ENCODE measurements at regions not wholly inside any gene's neighbourhood (a gene's known extent, or its start where the extent isn't known, plus 50 kb on each side); places are given as distances from the start of the nearest gene placed in this dataset.
A peak's percentile ranks its signal among the peaks of the same experiment; 100 is the strongest.

GRCh38 chr12:58176296-58176869, 235.0 kb downstream of the ATP23 start:
- dilution Hi-C loops (cut with HindIII; ENCODE audit: low sequenced_read_pairs, unreplicated experiment), result no loop called here
- Histone ChIP-seq H3K27ac (ENCODE audit: insufficient read depth, low read length) (no peak overlapping the region), H3K36me3 (ENCODE audit: control insufficient read depth, insufficient read depth, low read length) (no peaks in the 10 kb centered on the region), H2AK5ac (ENCODE audit: low read depth, low read length) (no peak overlapping the region), H4K91ac (ENCODE audit: insufficient read depth, low read depth, low read length) (no peak overlapping the region; the same call in 1 of the 2 replicates), H2BK120ac (ENCODE audit: low read depth, low read length) (no peak overlapping the region), H3K79me1 (ENCODE audit: low read depth in 1 of 2, low read length in 2 of 2) (no peaks in the 10 kb centered on the region), H3K4me2 (ENCODE audit: low read depth, low read length) (no peak overlapping the region), H3K9me1 (ENCODE audit: insufficient read depth, low read length) (no peaks in the 10 kb centered on the region), H2AK9ac (replicated peaks; ENCODE audit: low read depth, low read length, poor library complexity) (no peak overlapping the region), H3K4me3 (ENCODE audit: insufficient read depth, low read depth, low read length) (no peak overlapping the region), H3K27me3 (ENCODE audit: control insufficient read depth, insufficient read depth, low read length) (no peaks in the 10 kb centered on the region), H3K18ac (ENCODE audit: low read depth, low read length) (no peak overlapping the region), H3K9me3 (ENCODE audit: control insufficient read depth, insufficient read depth, low read length) (no peaks in the 10 kb centered on the region), H3K4ac (ENCODE audit: low read depth, low read length) (no peak overlapping the region), H4K5ac (ENCODE audit: low read depth, low read length) (no peak overlapping the region), H2AFZ (replicated peaks; ENCODE audit: low read length, poor library complexity) (no peak overlapping the region), H3K9ac (ENCODE audit: low read depth, low read length) (no peak overlapping the region), H3K4me1 (ENCODE audit: control insufficient read depth, insufficient read depth, low read length) (peaks cover 2% of the 10 kb centered on the region; the same call in 1 of the 2 replicates), H2BK15ac (ENCODE audit: low read depth, low read length) (no peak overlapping the region), H2BK20ac (ENCODE audit: low read depth, low read length) (no peak overlapping the region; the same call in 1 of the 2 replicates), H4K8ac (ENCODE audit: low read depth in 2 of 2, low read length in 2 of 2) (no peak overlapping the region), H2BK5ac (ENCODE audit: low read depth, low read length, poor library complexity, severe bottlenecking) (no peak overlapping the region), H3K14ac (replicated peaks; ENCODE audit: low read depth, low read length) (no peak overlapping the region), H4K20me1 (ENCODE audit: insufficient read depth, low read length) (no peaks in the 10 kb centered on the region), H3K56ac (ENCODE audit: extremely low read depth, insufficient read depth, low read length) (no peak overlapping the region), H3K23ac (ENCODE audit: low read depth, low read length) (no peak overlapping the region)
- no TSS peak for BruUV-seq (replicated peaks)
- CTCF ChIA-PET, result interaction anchor here (0.9 to 1.6 kb wide), 4 partner anchors 11 to 24 kb away, joined by 3 to 6 read pairs (median 4); no protein-coding TSS in a partner anchor
- POLR2A ChIA-PET (ENCODE audit: unreplicated experiment), result no interaction called here
- intact Hi-C loops (cut with micrococcal nuclease), result no loop called here
- peak; percentile 56; the same call in 1 of the 2 replicates for ATAC-seq (ENCODE audit: low read depth)
- WGBS, 2 experiments (ENCODE audit: extremely low coverage in 2 of 2, insufficient read length in 1 of 2), result no CpG with 5 or more reads among the region's 7 CpGs
- in situ Hi-C loops (cut with MboI; ENCODE audit: low sequenced_read_pairs), result no loop called here
- TF ChIP-seq MAZ (IDR thresholded peaks at IDR 0.05; ENCODE audit: borderline replicate concordance, low read depth, low read length) (no peak), CEBPB (IDR thresholded peaks at IDR 0.05; ENCODE audit: low read depth, low read length) (no peak), RCOR1 (IDR thresholded peaks at IDR 0.05; ENCODE audit: insufficient replicate concordance, low read length) (no peak), RFX5 (IDR thresholded peaks at IDR 0.05; ENCODE audit: low read depth, low read length) (no peak), RAD21 (IDR thresholded peaks at IDR 0.05; ENCODE audit: low read length) (peak; percentile 24), BHLHE40 (IDR thresholded peaks at IDR 0.05; ENCODE audit: low read depth, low read length) (no peak), MXI1 (IDR thresholded peaks at IDR 0.05; ENCODE audit: borderline replicate concordance, low read depth, low read length) (no peak), CHD1 (IDR thresholded peaks at IDR 0.05; ENCODE audit: low read depth, low read length) (no peak), MAFK (IDR thresholded peaks at IDR 0.05; ENCODE audit: low read depth, low read length) (no peak), FOS (IDR thresholded peaks at IDR 0.05; ENCODE audit: low read depth, low read length) (no peak), POLR2A (IDR thresholded peaks at IDR 0.05; ENCODE audit: low read depth, low read length) (no peak), SMC3 (IDR thresholded peaks at IDR 0.05; ENCODE audit: low read depth, low read length) (peak; percentile 39), NFE2L2 (IDR thresholded peaks at IDR 0.05; ENCODE audit: low read depth, low read length) (no peak)
- TF ChIP-seq, protein P1, sequence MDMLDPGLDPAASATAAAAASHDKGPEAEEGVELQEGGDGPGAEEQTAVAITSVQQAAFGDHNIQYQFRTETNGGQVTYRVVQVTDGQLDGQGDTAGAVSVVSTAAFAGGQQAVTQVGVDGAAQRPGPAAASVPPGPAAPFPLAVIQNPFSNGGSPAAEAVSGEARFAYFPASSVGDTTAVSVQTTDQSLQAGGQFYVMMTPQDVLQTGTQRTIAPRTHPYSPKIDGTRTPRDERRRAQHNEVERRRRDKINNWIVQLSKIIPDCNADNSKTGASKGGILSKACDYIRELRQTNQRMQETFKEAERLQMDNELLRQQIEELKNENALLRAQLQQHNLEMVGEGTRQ (IDR thresholded peaks at IDR 0.05; ENCODE audit: low read depth, low read length), result no peak
- TF ChIP-seq, protein P2, sequence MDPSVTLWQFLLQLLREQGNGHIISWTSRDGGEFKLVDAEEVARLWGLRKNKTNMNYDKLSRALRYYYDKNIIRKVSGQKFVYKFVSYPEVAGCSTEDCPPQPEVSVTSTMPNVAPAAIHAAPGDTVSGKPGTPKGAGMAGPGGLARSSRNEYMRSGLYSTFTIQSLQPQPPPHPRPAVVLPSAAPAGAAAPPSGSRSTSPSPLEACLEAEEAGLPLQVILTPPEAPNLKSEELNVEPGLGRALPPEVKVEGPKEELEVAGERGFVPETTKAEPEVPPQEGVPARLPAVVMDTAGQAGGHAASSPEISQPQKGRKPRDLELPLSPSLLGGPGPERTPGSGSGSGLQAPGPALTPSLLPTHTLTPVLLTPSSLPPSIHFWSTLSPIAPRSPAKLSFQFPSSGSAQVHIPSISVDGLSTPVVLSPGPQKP (IDR thresholded peaks at IDR 0.05; ENCODE audit: borderline replicate concordance, low read depth, low read length), result no peak
- TF ChIP-seq, protein P3, sequence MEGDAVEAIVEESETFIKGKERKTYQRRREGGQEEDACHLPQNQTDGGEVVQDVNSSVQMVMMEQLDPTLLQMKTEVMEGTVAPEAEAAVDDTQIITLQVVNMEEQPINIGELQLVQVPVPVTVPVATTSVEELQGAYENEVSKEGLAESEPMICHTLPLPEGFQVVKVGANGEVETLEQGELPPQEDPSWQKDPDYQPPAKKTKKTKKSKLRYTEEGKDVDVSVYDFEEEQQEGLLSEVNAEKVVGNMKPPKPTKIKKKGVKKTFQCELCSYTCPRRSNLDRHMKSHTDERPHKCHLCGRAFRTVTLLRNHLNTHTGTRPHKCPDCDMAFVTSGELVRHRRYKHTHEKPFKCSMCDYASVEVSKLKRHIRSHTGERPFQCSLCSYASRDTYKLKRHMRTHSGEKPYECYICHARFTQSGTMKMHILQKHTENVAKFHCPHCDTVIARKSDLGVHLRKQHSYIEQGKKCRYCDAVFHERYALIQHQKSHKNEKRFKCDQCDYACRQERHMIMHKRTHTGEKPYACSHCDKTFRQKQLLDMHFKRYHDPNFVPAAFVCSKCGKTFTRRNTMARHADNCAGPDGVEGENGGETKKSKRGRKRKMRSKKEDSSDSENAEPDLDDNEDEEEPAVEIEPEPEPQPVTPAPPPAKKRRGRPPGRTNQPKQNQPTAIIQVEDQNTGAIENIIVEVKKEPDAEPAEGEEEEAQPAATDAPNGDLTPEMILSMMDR (conservative IDR thresholded peaks at IDR 0.05; ENCODE audit: low read depth, low read length), result peak; percentile 35; the same call in 1 of the 2 replicates
- DNase-seq, result peak; percentile 38
